ENCODE measurements at regions not wholly inside any gene's neighbourhood (a gene's known extent, or its start where the extent isn't known, plus 50 kb on each side); places are given as distances from the start of the nearest gene placed in this dataset.
A peak's percentile ranks its signal among the peaks of the same experiment; 100 is the strongest.

DNA sequence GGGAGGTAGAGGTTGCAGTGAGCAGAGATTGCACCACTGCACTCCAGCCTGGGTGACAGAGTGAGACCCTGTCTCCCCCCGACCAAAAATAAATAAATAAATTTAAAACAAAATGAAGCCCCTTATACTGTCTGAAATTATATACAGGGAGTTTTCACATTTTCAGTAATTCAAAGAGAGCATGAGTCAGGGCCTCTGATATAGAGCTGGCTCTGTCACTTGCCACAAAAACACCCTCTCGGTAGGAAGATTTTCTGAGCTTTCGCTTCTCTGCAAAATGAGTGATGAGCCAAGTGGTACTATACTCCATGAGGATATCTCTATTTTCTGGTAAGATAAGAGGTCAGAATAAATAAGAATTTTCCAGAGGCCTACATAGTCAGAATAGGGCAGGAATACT, 462.9 kb downstream of the COG6 start:
- TF ChIP-seq, protein P1, sequence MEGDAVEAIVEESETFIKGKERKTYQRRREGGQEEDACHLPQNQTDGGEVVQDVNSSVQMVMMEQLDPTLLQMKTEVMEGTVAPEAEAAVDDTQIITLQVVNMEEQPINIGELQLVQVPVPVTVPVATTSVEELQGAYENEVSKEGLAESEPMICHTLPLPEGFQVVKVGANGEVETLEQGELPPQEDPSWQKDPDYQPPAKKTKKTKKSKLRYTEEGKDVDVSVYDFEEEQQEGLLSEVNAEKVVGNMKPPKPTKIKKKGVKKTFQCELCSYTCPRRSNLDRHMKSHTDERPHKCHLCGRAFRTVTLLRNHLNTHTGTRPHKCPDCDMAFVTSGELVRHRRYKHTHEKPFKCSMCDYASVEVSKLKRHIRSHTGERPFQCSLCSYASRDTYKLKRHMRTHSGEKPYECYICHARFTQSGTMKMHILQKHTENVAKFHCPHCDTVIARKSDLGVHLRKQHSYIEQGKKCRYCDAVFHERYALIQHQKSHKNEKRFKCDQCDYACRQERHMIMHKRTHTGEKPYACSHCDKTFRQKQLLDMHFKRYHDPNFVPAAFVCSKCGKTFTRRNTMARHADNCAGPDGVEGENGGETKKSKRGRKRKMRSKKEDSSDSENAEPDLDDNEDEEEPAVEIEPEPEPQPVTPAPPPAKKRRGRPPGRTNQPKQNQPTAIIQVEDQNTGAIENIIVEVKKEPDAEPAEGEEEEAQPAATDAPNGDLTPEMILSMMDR (conservative IDR thresholded peaks at IDR 0.05; ENCODE audit: low read length) = no peak
- H3K4me3 ChIP-seq (ENCODE audit: low read length) = no peak overlapping the region
- DNase-seq (ENCODE audit: low read depth) = no peak

DNA sequence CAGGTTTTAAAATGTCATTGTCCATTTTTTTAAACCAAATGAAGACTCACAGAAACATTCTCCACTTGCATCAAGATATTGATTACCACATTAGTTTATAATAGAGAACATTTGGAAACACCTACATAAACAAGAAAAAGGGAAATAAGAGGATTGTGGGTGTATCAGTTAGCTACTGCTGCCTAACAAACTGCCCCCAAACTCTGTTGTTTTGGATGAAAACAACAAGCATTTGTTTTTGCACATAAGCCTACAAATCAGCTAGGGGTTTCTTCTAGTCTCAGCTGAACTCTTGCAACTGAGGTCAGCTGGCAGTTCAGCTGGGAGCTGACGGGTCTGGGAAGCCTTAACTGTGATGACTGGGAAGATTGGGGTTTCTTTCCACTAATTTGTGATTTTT, 464.4 kb downstream of the COG6 start:
- no peak for DNase-seq (ENCODE audit: low read depth)
- TF ChIP-seq, protein P1 (conservative IDR thresholded peaks at IDR 0.05; ENCODE audit: low read length) = no peak
- H3K4me3 ChIP-seq (ENCODE audit: low read length) = no peak overlapping the region

DNA sequence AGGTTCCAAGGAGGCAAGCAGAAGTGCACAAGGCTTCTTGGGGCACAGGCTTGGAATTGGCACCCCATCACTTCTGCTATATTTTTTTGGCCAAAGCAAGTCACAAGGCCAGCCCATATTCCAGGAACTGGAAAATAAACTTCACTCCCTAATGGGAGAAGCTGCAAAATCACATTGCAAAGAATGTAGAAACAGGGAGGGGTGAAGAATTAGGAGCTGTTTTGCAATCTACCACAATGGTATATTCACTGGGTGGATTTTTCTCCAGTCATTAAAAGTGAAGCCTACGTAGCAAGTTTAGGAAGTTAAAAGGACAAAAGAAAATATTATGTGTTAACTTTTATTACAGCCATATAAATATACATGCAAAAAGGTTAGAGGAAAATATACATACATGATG, 464.8 kb downstream of the COG6 start:
- TF ChIP-seq, protein P1 (conservative IDR thresholded peaks at IDR 0.05; ENCODE audit: low read length) = no peak
- H3K4me3 ChIP-seq (ENCODE audit: low read length) = no peak overlapping the region
- DNase-seq (ENCODE audit: low read depth) = peak; percentile 73

DNA sequence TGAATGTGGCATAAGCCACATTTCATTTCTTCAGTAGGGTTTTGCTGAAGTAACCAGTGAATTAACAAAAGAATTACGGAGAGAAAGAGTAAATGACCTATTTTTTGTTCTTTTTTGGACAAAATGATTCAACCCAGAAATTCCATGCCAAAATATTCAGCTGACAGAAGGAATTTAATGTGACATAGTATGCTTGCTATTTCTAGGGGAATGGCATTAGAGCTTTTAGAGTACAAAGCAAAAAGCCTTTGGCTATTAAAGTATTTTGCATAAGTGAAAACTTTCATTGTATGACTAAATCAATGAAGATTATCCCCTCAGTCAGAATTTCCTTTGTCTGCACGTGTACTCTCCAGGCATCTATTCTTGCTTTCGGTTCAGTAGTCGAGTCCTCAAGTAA, 465.3 kb downstream of the COG6 start:
- TF ChIP-seq, protein P1 (conservative IDR thresholded peaks at IDR 0.05; ENCODE audit: low read length) = no peak
- DNase-seq (ENCODE audit: low read depth) = peak; percentile 67
- peak overlapping the region; percentile 13 for H3K4me3 ChIP-seq (ENCODE audit: low read length)

DNA sequence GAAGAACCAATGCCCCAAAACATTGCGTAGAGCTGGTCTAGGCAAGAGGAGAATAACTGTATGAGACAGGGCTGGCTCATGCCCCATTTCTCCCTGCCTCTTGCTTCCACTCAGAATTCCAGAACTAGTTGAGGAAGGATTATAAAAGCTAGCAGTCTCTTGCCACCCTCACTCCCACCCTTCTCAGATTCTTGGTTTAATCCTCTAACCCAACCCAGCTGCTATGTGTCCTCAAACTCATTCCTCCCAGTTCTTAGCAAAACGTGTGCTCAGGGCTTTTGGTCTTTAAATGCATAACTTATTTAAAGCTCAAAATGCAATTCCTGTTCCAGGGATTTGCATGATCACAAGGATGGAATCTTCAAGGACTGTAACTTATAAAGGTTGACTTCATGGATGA, 466.3 kb downstream of the COG6 start:
- no peak overlapping the region for H3K4me3 ChIP-seq (ENCODE audit: low read length)
- peak; percentile 6 for DNase-seq (ENCODE audit: low read depth)
- TF ChIP-seq, protein P1 (conservative IDR thresholded peaks at IDR 0.05; ENCODE audit: low read length) = no peak

DNA sequence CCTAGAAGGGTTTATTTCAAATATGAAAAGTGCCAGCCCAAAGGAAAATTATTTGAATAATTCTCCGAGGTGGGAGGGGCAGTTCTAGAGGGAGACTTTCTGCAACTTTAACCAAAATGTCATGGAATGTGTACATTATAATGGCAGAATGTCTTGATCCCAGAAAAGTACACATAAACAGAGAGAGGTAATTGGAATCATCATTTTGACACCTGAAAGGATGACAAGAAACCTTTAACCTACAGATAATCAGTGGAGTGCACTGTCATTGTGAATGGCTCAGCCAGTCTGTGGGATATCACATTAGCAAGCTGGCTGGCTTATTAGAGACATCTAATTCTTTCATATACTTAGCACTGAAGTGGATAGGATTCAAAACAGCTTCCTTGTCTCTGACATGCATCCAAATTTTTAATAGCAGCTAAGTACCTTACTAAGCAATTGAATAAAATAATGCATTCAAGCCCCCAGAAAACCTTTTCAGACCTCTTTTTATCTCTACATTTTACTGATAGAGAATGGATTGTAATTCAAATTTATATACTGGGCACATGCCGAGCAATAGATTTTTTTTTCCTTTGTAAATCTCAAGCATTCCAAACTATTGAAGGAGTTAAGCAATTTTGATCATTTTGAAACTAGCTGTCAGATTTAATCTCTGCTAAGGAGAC, 468.6 kb downstream of the COG6 start:
- TF ChIP-seq, protein P1 (conservative IDR thresholded peaks at IDR 0.05; ENCODE audit: low read length) = no peak
- H3K4me3 ChIP-seq (ENCODE audit: low read length) = no peak overlapping the region
- no peak for DNase-seq (ENCODE audit: low read depth)

DNA sequence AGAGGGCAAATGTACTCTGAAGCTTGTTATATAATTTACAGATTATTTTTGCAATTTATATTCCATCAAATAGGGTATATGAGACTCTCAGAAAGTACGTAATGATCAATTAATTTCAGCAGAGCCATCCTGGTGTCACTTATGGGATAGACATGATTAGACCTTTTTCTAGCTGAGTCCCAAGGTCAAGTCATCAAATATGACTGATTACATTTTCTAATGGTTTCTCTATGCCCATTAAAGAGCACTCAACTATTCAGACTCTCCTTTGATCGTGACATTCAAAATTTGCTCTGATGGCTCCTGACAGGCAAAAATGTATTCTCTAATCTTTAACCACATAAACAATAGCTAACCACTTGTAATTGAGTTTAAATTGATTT, 469.2 kb downstream of the COG6 start:
- H3K4me3 ChIP-seq (ENCODE audit: low read length) = no peak overlapping the region
- DNase-seq (ENCODE audit: low read depth) = no peak

More for the DNA sequence above, 469.2 kb downstream of the COG6 start:
- TF ChIP-seq, protein P1 (conservative IDR thresholded peaks at IDR 0.05; ENCODE audit: low read length) = no peak

All from AG10803 (cell line).